Naive thymus-derived CD4-positive, alpha-beta T cell (primary cell): ENCODE measurements at regions not wholly inside any gene's neighbourhood (a gene's known extent, or its start where the extent isn't known, plus 50 kb on each side); places are given as distances from the start of the nearest gene placed in this dataset.

ENCODE experiments used
- ATAC-seq: fragments of 150-1000 bp; cut with Tn5 transposase; 2 replicates; pipeline ENCODE4 v1.10.0; 2021; ENCODE audit warnings: mild to moderate bottlenecking, moderate library complexity
- CTCF ChIA-PET: fragments of 350-600 bp; sonication (Branson Sonifier 250); formaldehyde crosslinking; loops from one replicate; lab custom pipeline; 2021; ENCODE audit warnings: antibody characterized with exemption; lab: Charles Lee
- POLR2A ChIA-PET: fragments of 350-600 bp; sonication (Branson Sonifier 250); formaldehyde crosslinking; loops from one replicate; lab custom pipeline; 2021; ENCODE audit warnings: antibody characterized with exemption, inconsistent platforms; lab: Charles Lee
- DNase-seq, 9 donors: peaks; one replicate each; pipeline versions ENCODE4 v3.0.0 to v3.0.0-alpha.2; 2020 to 2022; ENCODE audit warnings: mixed read lengths in 1 of 9
- H3K27ac ChIP-seq: one replicate; pipeline ENCODE4 v1.7.0; 2013; ENCODE audit warnings: mild to moderate bottlenecking, low read depth, low read length, moderate library complexity
- H3K27me3 ChIP-seq, 2 donors: one replicate each; pipeline ENCODE4 v1.7.0; 2013; ENCODE audit warnings: low read length in 2 of 2, mild to moderate bottlenecking in 2 of 2, moderate library complexity in 2 of 2; ENCODE audit not compliant: control insufficient read depth in 2 of 2, insufficient read depth in 2 of 2
- H3K36me3 ChIP-seq, 3 experiments: 1 replicate in 2 of 3; 2 replicates in 1 of 3; pipeline ENCODE4 v1.7.0; 2013; ENCODE audit warnings: low read length in 3 of 3, mild to moderate bottlenecking in 3 of 3, moderate library complexity in 1 of 3; ENCODE audit not compliant: insufficient read depth in 3 of 3, control insufficient read depth in 2 of 3
- H3K4me1 ChIP-seq, 2 donors: one replicate each; pipeline ENCODE4 v1.7.0; 2013; ENCODE audit warnings: low read length in 2 of 2, mild to moderate bottlenecking in 2 of 2, moderate library complexity in 1 of 2; ENCODE audit not compliant: control insufficient read depth in 2 of 2, insufficient read depth in 2 of 2
- H3K4me3 ChIP-seq: 2 replicates; pipeline ENCODE4 v1.7.0; 2013; ENCODE audit warnings: mild to moderate bottlenecking, low read length
- H3K9me3 ChIP-seq, 3 experiments: 1 replicate in 2 of 3; 2 replicates in 1 of 3; pipeline ENCODE4 v1.7.0; 2013; ENCODE audit warnings: low read length in 3 of 3; ENCODE audit not compliant: control insufficient read depth in 2 of 3
- H3K27ac Mint-ChIP-seq, 9 donors: one replicate each; pipeline ENCODE4 v1.8.0; 2020 to 2022; ENCODE audit warnings: mixed read lengths in 9 of 9, mild to moderate bottlenecking in 8 of 9, moderate library complexity in 5 of 9, inconsistent platforms in 2 of 9
- H3K27me3 Mint-ChIP-seq, 5 donors: one replicate each; pipeline ENCODE4 v1.8.0; 2021 to 2022; ENCODE audit warnings: mixed read lengths in 5 of 5, mild to moderate bottlenecking in 1 of 5
- H3K36me3 Mint-ChIP-seq, 5 donors: one replicate each; pipeline ENCODE4 v1.8.0; 2020 to 2022; ENCODE audit warnings: mixed read lengths in 5 of 5, mild to moderate bottlenecking in 3 of 5, inconsistent platforms in 1 of 5
- H3K4me1 Mint-ChIP-seq, 7 donors: one replicate each; pipeline ENCODE4 v1.8.0; 2020 to 2022; ENCODE audit warnings: mixed read lengths in 7 of 7, mild to moderate bottlenecking in 3 of 7, inconsistent platforms in 1 of 7
- H3K4me3 Mint-ChIP-seq, 10 donors: one replicate each; pipeline ENCODE4 v1.8.0; 2020 to 2022; ENCODE audit warnings: mild to moderate bottlenecking in 10 of 10, mixed read lengths in 10 of 10, moderate library complexity in 6 of 10, inconsistent platforms in 2 of 10
- H3K9me3 Mint-ChIP-seq, 11 donors: one replicate each; pipeline ENCODE4 v1.8.0; 2020 to 2022; ENCODE audit warnings: mixed read lengths in 11 of 11, mild to moderate bottlenecking in 4 of 11, inconsistent platforms in 1 of 11, moderate library complexity in 1 of 11
- intact Hi-C, 2 donors: fragments of 100-400 bp; cut with micrococcal nuclease; formaldehyde crosslinking; loops; one replicate each; pipeline ENCODE4 v1.15.1; 2023

DNA sequence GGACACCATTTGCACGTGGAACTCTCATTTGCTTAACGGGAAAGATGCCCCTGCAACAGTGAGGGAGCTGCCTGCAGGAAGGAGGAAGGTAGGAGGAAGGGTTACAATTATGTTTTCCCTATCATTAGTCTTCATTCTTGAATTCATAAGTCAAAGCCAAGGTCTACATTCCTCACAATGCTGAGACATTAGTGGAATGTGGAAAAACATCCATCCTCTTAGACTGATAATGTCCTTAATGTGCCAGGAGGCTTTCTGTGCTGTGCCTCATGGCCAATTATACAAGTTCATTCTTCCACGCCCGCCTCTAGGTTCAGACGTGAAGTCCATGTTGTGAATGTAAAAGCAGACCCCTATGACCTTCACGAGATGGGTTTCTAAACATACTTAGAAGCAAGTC lies 1212.4 kb upstream of the TMEM132C start:
- no peaks in the 10 kb centered on the region for H3K4me1 Mint-ChIP-seq
- H3K27ac Mint-ChIP-seq, result no peak overlapping the region
- Histone ChIP-seq H3K27me3 (no peaks in the 10 kb centered on the region), H3K27ac (no peak overlapping the region), H3K9me3 (no peaks in the 10 kb centered on the region), H3K4me3 (no peak overlapping the region), H3K4me1 (no peaks in the 10 kb centered on the region), H3K36me3 (no peaks in the 10 kb centered on the region)
- intact Hi-C loops, result no loop called here
- ChIA-PET CTCF (no interaction called here), POLR2A (no interaction called here)
- H3K9me3 Mint-ChIP-seq, result peaks cover 0 to 2% (median 0%) of the 10 kb centered on the region in 11 donors
- ATAC-seq, result no peak
- H3K4me3 Mint-ChIP-seq, result no peak overlapping the region
- H3K27me3 Mint-ChIP-seq, result peaks cover 0 to 6% (median 0%) of the 10 kb centered on the region in 5 donors
- no peaks in the 10 kb centered on the region for H3K36me3 Mint-ChIP-seq
- DNase-seq, result no peak

DNA sequence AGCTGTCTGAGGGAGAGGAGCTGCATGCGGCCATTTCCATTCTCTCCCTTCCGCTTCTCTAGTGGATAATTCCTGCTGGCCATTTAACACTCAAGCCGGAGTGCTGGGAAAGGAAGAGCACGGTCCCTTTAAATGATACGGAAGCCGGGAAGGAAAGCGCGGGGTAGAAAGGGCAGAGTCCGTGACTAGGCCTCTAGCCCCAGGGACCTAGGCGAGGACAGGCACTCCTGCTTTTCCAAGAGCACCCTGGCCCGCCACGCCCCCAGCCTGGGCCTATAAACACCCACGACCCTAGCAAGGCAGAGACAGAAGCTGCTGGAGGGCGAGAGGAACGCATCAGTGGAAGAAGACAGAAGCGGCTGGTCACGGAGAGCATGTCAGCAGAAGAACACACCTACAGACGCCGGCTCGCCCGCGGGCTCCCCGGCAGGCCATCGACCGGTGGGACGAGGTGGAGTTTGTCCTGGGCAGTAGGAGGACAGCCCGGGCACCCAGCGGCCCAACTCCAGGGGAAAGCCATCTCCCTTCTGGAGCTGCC lies 1206.6 kb upstream of the TMEM132C start:
- no peak overlapping the region for H3K4me3 ChIP-seq
- Mint-ChIP-seq H3K4me3 (no peak overlapping the region), H3K27ac (no peak overlapping the region), H3K36me3 (no peaks in the 10 kb centered on the region), H3K9me3 (peaks cover 0 to 3% (median 0%) of the 10 kb centered on the region in 11 donors), H3K27me3 (peaks cover 0 to 10% (median 5%) of the 10 kb centered on the region in 5 donors), H3K4me1 (no peaks in the 10 kb centered on the region)
- H3K4me1 ChIP-seq, result no peaks in the 10 kb centered on the region
- H3K9me3 ChIP-seq, result no peaks in the 10 kb centered on the region
- no peak overlapping the region for H3K27ac ChIP-seq
- ATAC-seq (no peak), DNase-seq (no peak)
- intact Hi-C loops, result no loop called here
- CTCF ChIA-PET, result no interaction called here
- POLR2A ChIA-PET, result no interaction called here
- no peaks in the 10 kb centered on the region for H3K27me3 ChIP-seq
- H3K36me3 ChIP-seq, result no peaks in the 10 kb centered on the region

DNA sequence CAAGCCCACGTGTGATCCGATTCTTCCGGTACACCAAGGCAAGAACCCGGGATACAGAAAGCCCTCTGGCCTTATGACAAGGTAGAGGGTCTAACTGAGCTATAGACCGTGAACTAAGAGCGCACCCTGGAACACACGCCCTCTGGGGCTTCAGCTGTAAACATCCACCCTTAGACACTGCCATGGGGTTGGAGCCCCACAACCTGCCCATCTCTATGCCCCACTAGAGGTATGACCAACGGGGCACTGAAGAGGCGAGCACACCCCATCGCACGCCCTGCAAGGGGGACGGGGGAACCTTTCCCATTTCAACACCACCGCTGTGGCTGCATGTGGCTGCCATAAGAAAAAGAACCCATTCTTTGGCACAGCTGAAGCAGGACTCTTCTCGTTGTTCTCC lies 1206.0 kb upstream of the TMEM132C start:
- Histone ChIP-seq H3K36me3 (no peaks in the 10 kb centered on the region), H3K9me3 (no peaks in the 10 kb centered on the region), H3K27ac (no peak overlapping the region), H3K27me3 (no peaks in the 10 kb centered on the region), H3K4me1 (no peaks in the 10 kb centered on the region), H3K4me3 (no peak overlapping the region)
- ATAC-seq (no peak), DNase-seq (no peak)
- Mint-ChIP-seq H3K27ac (no peak overlapping the region), H3K4me3 (no peak overlapping the region), H3K27me3 (peaks cover 0 to 10% (median 5%) of the 10 kb centered on the region in 5 donors), H3K9me3 (peaks cover 0 to 3% (median 0%) of the 10 kb centered on the region in 11 donors), H3K36me3 (no peaks in the 10 kb centered on the region), H3K4me1 (no peaks in the 10 kb centered on the region)
- ChIA-PET CTCF (no interaction called here), POLR2A (no interaction called here)
- intact Hi-C loops, result no loop called here

DNA sequence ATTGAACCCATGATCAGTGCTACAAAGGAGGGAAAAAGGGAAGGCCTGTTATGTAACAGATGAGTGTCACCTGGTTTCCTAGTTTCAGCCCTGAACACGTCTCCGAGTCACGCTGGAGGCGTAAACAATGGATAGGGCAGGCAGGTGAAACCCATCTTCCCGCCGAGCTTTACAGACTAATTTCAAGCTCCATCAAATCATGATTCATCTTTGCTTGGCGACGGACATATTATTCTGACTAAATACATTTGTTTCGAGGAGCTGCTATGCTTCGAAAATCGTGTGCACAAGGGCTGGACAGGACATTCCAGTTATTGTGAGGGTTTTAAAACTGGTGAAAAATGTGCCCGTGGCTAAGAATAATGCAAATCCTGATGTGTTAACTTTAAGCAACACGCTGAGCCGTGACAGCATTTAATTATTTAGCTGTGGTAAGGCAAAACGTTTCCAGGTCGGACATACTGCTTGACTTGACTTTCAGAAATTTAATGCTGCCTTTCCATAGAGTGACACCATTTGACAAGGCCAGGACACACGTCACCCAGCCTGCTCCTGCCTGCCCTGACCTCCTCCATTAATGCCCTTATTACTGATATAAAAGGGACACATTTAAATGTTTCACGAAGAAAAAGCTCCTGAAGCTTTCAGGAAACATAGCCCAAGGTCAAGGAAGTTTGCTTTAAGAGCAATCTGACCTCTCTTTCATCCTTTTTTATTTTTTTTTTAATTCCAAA lies 1203.5 kb upstream of the TMEM132C start:
- ChIA-PET POLR2A (no interaction called here), CTCF (no interaction called here)
- intact Hi-C loops, result no loop called here
- no peaks in the 10 kb centered on the region for H3K27me3 ChIP-seq
- ATAC-seq (no peak), DNase-seq (no peak)
- no peaks in the 10 kb centered on the region for H3K9me3 ChIP-seq
- Mint-ChIP-seq H3K27me3 (peaks cover 0 to 10% (median 5%) of the 10 kb centered on the region in 5 donors), H3K36me3 (no peaks in the 10 kb centered on the region), H3K9me3 (peaks cover 0 to 3% (median 0%) of the 10 kb centered on the region in 11 donors), H3K27ac (no peak overlapping the region), H3K4me3 (no peak overlapping the region), H3K4me1 (no peaks in the 10 kb centered on the region)
- no peak overlapping the region for H3K4me3 ChIP-seq
- H3K27ac ChIP-seq, result no peak overlapping the region
- H3K4me1 ChIP-seq, result no peaks in the 10 kb centered on the region
- no peaks in the 10 kb centered on the region for H3K36me3 ChIP-seq

DNA sequence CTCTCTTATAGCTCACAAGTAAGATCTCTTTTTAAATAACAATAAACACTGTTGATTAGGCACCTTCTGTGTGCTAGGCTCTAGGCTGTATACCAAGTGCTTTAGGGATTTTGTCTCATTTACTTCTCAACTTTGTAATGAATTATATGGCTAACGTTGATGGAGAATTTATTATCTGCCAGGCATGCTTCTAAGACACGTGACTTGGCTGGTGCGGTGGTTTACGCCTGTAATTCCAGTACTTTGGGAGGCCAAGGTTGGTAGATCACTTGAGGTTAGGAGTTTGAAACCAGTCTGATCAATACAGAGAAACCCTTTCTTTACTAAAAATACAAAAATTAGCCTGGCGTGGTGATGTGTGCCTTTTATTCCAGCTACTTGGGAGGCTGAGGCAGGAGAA lies 1202.8 kb upstream of the TMEM132C start:
- DNase-seq, result no peak
- H3K4me3 ChIP-seq, result no peak overlapping the region
- intact Hi-C loops, result no loop called here
- no peaks in the 10 kb centered on the region for H3K36me3 ChIP-seq
- ATAC-seq, result no peak
- no peak overlapping the region for H3K27ac ChIP-seq
- Mint-ChIP-seq H3K27me3 (peaks cover 0 to 10% (median 5%) of the 10 kb centered on the region in 5 donors), H3K9me3 (peaks cover 0 to 3% (median 0%) of the 10 kb centered on the region in 11 donors), H3K4me1 (no peaks in the 10 kb centered on the region), H3K4me3 (no peak overlapping the region), H3K27ac (no peak overlapping the region), H3K36me3 (no peaks in the 10 kb centered on the region)
- ChIA-PET CTCF (no interaction called here), POLR2A (no interaction called here)
- H3K4me1 ChIP-seq, result no peaks in the 10 kb centered on the region
- no peaks in the 10 kb centered on the region for H3K27me3 ChIP-seq
- no peaks in the 10 kb centered on the region for H3K9me3 ChIP-seq

DNA sequence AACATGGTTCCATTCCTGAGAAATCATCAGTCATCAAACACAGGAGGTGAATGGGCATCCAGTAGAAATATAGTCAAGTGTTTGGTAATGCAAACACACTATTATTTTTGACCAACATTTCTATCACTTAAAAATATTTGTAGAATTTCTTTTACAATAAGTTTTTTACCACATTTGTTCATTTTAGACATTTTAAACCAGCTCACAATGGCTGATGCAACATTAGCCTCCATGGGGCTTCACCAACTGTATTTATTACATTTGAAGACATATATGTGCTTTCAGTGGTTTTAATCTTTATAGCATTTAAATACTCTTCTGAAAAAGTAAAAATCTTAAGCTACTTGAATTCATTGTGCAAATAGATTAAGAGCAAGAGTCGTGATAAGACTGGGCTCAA lies 1201.4 kb upstream of the TMEM132C start:
- no peaks in the 10 kb centered on the region for H3K4me1 Mint-ChIP-seq
- H3K4me3 Mint-ChIP-seq, result no peak overlapping the region
- H3K27me3 Mint-ChIP-seq, result peaks cover 0 to 5% (median 0%) of the 10 kb centered on the region in 5 donors
- DNase-seq (no peak), ATAC-seq (no peak)
- peaks cover 0 to 3% (median 0%) of the 10 kb centered on the region in 11 donors for H3K9me3 Mint-ChIP-seq
- Histone ChIP-seq H3K27me3 (no peaks in the 10 kb centered on the region), H3K27ac (no peak overlapping the region), H3K4me1 (no peaks in the 10 kb centered on the region), H3K4me3 (no peak overlapping the region), H3K9me3 (no peaks in the 10 kb centered on the region), H3K36me3 (no peaks in the 10 kb centered on the region)
- ChIA-PET CTCF (no interaction called here), POLR2A (no interaction called here)
- intact Hi-C loops, result no loop called here
- H3K36me3 Mint-ChIP-seq, result no peaks in the 10 kb centered on the region
- H3K27ac Mint-ChIP-seq, result no peak overlapping the region
